ENCODE measurements at regions not wholly inside any gene's neighbourhood (a gene's known extent, or its start where the extent isn't known, plus 50 kb on each side); places are given as distances from the start of the nearest gene placed in this dataset.
A peak's percentile ranks its signal among the peaks of the same experiment; 100 is the strongest.

DNA sequence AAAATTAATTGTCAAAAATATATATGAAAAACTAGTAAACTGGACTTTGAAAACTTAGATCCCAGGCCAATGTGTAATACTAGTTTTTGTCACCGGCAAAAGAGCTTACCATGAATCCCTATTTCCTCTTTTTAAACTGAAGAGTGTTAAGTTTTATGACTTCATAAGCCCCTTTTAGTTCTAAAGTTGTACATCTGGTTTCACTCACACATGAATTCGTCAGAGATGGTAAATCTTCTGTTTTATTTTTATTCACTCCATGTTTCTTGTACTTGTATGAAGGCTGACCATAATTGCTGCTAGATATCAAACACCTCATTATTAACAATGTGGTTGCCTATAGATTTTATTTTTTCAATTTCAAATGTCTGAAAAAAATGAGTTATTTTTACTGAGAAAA is 827.9 kb downstream of the PCDH7 start:
- no peak for DNase-seq

DNA sequence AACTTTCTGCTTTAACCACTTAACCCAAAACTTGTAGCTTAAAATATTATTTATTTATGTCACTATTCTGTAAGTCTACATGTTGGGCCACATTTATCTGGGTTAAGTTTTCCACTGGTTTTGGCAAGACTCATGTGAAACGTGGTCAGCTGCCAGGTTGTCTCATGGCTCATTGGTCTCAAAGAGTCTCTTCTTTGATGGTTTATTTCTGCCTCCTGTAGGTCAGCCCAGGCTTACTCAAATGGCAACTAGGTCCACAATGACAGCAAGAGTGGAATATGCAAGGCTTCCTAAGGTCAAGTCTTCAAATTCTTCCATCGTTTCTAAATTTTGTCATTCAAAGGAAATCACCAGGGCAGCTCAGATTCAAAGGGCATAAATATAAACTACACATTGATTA is 828.7 kb downstream of the PCDH7 start:
- DNase-seq = peak; percentile 15 to 73

DNA sequence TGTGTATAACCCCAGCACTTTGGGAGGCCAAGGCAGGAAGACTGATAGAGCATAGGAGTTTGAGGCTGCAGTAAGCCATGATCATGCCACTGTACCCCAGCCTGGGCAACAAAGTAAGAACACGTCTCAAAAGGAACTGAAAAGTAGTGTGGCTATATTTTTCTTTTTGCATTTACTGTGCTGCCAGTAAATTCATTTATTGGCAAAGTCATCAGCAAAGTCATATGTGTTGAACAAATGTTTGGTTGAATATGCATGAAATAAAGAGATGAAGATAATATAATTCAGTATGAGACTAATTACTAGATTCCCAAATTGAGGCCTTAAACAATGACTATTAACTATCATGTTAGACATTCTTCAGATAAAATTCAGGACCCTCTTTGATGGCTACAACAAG is 829.1 kb downstream of the PCDH7 start:
- no peak for DNase-seq

DNA sequence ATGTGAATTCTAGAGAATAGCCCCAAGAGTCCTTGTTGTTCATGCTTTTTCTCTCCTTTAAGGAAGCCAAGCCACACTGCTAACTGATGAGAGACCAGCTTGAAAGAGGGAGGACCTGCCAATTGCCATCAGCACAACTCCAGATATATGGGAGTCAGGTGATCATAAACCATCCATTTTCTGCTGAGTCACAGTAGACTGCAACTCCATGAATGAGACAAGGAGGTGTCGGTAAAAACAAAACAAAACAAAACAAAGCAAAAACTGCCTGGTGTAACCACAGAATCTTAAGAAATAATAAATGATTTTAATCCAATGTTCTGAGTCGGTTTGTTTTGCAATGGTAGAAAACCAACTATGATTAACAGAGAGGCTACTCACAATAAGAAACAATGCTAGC is 837.3 kb downstream of the PCDH7 start:
- DNase-seq = no peak

DNA sequence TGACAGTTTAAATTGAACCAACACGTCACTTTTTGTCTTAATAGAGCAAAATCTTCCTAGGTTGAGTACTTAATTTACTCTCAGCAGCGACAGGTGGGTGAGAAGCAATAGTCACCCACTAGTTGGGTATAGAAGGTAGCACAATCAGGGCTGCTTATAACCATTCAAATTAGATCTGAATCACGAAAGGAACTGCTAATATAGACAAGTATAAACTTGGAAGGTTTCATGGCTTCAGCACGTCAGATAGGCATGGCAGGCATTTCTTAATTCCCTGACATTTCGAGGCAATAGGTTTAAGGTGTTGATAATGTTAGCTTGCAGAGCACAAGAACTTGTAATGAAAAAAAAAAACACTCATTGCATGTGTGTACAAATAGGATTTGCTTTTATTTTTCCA is 853.4 kb downstream of the PCDH7 start:
- DNase-seq = no peak

DNA sequence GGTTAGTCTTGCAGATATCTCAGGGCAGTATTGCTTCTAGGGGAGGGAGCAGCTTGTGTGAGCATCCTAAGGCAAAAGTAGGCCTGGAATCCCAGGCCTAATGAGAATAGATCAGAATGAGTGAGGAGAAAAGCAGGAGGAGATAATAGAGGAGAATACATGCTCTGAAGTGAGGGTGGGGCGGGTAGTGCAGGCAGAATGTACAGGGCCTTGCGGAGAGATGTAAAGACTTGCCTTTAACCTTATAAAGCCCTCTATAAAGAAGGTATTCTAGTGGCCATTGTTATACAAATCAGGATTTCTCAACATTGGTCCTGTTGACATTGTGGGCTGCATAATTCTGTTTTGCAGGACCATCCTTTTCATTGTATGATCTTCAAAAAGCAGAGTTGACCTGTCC is 855.3 kb downstream of the PCDH7 start:
- no peak for DNase-seq

DNA sequence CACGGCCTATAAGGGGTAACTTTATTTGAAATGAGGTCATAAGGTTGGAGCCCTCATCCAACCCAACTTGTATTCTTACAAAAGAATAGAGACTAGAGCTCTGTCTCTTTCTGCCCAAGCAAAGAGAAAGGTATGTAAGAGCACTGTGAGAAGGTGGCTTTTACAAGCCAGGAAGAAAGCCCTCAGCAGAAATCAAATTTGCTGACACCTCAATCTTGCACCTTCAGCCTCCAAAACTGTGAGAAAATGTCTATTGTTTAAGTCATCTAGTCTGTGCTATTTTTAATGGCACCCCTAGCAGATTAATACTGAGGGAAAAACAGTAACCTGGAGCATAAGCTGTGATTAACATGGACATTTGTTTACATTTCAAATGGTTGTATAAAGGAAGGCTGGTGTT is 860.7 kb downstream of the PCDH7 start:
- DNase-seq = no peak

DNA sequence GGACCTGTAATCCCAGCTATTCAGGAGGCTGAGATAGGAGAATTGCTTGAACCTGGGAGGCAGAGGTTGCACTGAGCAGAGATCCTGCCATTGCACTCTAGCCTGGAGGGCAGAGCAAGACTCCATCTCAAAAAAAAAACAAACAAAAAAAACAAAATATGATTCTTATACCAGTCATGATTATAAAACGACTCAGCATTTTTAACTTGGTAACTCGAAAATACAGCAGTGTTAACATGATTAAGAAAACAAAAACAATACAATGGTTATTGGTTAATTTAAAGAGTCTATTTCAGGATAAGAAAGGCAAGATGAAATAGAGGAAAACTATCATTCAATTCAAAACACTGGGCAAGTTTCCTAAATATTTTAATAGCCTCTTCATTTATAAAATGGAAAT is 865.3 kb downstream of the PCDH7 start:
- DNase-seq = no peak

DNA sequence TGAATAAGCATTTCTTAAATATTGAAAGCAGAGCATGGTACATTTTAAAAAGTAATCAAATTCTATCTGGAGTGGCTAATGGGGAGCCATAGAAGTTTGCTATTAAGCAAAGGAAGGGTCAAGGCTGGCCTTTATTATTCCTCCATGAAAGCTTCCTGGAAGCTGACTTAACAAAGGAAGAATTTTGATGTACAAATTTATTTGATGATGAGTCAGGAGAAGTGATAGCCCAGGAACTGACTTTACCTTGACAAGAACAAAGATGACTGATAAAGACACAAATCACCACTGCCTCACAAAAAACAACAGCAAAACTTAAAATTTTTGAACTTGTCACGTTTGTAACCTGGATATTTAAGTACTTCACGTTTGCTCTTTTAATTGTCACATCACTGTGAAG is 872.1 kb downstream of the PCDH7 start:
- DNase-seq = no peak

DNA sequence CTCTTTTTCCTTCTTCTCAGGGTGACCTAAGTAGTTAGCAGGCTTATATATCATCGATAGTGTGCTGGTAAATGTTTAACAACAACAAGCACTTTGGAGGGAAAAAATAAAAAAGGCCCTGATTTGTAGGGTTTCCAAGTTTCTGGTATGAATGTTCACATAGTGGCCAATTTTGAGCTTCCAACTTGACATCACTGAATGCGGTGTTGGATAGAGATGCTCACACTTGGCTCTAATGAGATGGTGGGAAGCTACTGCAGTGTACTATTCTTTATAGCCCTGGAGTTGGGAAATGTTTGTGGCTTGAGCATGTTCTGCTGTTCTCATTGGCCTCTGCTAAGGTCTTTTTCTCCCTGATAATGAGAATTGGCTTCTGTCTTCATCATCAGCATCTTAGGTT is 875.3 kb downstream of the PCDH7 start:
- DNase-seq = no peak

DNA sequence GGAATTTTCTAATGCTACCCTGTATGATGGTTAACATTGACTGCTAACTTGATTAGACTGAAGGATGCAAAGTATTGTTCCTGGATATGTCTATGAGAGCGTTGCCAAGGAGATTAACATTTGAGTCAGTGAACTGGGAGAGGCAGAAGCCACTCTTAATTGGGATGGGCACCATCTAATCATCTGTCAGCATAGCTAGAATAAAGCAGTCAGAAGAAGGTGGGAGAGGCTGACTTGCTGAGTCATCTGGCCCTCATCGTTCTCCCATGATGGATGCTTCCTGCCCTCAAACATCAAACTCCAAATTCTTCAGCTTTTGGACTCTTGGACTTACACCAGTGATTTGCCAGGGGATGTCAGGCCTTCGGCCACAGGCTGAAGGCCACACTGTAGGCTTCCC is 878.5 kb downstream of the PCDH7 start:
- no peak for DNase-seq

DNA sequence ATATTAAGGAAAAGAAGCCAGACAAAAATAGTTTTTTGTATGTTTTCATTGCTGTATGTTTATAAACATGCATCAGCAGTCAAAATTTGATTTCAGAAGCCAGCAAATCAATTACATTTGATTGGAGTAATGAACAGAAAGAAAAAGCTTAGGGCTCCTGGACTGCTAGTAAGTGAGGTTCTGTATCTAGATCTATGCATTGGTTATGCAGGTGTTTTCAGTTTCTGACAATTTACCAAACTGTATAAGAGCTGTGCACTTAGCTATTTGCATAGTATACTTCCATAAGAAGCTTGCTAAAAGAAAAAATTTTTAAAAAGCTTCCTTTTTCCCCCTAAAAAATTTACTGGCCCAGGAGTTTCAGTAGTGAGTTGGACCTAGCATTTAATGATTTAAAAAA is 881.6 kb downstream of the PCDH7 start:
- DNase-seq = no peak

DNA sequence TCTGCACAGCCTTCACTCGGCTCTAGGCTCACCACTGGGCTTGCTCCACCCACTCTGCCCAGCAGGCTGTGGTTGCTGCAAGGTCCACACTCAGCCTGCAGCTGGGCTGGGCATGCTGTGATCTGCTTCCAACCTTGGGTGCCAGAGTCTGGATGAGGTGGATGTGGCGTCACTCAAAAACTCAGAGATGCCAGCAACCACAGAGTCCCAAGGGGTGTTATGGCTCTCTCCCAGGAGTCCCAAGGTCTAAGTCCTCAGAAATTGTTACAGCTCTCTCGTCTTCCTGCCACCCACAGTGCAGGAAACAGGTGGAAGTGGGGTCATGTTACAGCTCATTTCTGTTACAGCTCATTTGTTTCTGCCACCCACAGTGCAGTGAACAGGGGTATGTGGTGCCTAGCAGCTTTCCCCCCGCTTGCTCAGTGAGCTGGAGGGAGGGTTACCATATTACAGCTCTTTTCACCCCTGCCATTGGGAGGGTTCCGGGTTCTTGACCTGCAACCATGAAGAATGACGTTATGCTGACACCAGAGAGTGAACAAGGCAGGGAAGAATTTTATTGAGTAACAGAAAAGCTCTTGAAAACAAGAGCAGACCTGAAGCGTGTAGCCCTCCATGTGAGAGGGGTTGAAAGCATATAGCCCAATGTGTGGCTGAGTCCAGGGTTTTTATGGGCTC is 893.9 kb downstream of the PCDH7 start:
- DNase-seq = no peak

DNA sequence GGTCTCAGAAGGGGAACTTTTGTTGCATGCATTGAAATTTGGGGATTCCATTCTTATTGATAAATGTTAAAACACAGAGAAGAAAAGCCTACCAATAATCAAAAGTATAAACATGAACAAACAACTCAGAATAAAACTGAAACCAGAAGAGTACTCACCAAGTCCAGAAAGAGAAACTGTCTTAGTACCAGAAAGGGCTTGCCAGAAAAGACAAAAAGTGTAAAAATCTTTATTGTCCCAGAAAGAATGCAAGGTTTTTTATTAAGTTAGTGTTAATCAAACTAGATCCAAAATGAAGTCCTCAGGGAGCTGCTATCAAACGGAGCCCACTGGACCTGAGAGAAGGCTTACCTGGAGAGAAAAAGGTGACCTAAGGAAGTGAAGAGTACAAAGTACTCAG is 897.5 kb downstream of the PCDH7 start:
- DNase-seq = no peak

DNA sequence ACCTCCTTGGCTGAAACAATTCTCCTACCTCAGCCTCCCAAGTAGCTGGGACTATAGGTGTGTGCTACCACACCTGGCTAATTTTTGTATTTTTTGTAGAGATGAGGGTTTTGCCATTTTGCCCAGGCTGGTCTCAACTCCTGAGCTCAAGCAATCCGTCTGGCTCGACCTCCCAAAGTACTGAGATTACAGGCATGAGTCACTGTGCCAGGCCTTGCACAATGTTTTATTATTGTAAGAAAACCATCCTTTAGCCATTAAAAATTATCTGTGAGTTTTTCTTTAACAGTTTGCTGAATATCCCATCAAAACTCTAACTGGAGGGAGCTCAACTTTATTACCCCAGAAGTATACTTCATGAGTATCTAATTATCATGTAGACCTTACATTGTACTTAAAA is 900.3 kb downstream of the PCDH7 start:
- DNase-seq = no peak

DNA sequence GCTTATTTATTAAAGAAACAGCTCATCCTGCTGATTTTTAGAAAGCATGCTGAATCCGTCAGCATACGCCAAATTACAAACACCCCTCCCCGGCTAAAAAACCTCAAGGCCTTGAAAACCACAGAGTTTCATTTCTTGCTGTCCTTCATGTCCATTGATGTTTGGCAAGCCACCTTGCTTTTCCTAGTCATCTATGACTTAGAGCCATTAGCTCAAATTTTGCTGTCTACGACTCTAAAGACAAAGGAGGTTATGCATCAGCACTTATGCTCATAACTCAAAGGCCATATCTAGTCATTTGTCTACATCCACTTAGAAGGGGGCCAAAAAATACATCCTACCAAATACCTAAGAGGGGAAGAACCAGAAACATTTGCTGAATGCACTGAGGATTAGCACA is 925.1 kb downstream of the PCDH7 start:
- DNase-seq = no peak

DNA sequence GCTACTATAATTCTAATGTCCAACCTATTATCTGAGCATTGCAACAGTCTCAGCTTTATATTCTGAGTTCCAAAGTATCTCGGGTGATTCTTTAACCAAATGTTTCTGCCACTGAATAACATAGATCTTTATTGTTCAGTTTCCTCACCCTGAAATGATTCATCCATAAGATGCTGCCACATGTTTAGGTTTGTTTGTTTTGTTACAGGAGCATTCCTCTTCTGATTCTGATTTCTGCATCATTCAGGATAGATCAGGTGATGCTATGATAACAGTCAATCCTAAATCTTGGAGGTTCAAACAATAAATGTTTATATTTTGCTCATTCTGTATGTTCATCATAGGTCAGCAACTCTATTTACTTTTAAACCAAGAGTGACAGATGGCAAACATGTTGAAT is 927.6 kb downstream of the PCDH7 start:
- DNase-seq = no peak

DNA sequence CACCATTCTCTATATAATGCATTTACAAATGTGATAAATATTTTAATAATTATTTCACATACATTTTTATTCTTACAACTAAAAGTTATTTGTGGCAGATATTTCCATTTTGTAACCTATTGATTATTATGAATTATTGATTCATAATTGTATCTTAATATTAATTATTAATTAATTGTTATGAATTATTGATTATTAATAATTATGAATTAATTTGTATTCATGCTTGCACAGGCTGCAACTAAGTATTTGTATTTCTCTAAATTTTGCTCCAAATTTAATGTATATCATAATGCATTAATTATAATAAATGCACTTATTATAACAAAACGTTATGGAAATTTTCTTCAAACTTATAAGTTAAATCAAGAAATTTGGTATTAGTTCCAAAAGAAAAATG is 929.7 kb downstream of the PCDH7 start:
- DNase-seq = no peak

DNA sequence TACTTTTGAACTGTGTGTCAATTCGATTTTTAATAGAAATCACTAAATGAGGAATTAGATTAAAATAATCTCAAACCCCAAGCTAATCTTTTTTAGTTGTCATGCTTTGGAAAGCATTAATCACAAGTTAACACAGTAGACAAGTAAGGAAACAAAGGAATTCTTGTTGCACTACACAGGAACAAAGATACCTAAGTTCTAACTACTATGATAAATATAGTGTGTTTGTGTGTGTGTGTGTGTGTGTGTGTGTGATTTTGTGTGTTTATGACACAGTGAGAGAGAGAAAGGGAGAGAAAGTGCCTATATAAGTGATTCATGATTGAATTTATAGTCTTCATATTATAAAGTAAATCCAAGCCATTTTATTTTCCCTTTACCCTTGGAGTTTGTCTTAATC is 931.4 kb downstream of the PCDH7 start:
- DNase-seq = no peak

DNA sequence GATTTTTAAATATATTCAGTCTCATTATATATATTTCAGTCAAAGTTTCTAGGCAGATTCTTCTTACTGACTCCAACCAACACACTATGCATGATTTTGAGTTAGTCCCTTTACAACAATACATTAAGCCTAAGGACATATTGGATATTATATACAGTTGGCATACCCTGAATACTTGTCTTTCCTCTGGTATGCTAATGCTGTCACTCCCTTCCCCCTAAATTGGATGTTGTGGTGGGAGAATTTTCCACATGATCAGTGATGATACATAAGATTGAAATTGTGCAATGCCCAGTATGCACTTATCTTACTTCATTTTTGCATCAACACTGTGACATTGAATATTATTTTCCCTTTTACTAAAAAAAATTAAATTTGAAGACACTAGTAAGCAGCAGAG is 935.2 kb downstream of the PCDH7 start:
- no peak for DNase-seq

DNA sequence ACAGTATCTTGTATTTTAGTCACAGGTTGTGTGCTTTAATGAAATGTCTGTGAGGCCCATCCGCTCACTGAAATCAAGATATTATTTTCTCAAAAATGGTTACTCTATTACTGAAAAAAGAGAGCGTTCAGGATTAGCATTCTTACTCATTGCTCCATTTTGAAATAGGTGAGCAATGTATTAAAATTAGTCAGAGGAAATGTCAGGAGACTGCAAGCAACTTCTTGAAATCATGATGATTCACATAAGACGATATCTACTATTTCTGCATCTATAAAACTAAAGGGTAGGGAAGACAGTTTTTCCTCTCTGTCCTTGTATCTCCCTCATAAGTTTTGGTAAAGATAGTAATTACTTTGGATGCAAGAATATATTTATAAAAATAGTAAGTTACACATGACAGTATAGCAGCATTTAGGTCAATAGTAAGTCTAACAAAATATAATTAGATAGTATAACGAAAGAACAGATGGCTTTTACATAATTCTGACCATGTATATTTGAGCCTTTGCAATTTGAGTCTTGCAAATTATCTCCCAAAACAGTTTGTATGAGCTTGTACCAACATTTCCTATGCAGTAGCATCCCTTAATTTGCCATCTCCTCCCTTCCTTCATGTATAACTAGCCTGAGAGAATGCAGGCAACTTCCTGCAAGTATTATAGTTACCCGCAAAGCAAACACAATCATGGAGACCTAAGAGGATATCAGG is 937.8 kb downstream of the PCDH7 start:
- no peak for DNase-seq

DNA sequence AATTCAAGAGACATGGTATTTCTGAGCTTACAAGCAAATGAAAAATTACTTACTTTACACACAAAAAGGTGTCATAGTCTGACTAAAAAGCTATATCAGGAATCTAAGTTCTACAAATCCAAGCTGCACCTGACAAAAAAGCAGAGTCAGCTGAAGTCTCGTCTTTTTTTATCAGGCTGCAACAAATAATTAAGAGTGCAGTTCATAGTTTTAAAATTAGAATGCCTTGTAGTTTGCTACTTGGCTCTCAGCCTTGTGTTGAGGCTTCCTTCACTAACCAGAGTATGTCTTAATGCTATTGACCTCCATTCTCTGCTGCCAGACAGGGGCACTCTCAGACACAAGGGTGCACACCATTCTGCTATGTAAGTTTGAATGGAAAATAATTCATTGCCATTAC is 940.7 kb downstream of the PCDH7 start:
- no peak for DNase-seq

DNA sequence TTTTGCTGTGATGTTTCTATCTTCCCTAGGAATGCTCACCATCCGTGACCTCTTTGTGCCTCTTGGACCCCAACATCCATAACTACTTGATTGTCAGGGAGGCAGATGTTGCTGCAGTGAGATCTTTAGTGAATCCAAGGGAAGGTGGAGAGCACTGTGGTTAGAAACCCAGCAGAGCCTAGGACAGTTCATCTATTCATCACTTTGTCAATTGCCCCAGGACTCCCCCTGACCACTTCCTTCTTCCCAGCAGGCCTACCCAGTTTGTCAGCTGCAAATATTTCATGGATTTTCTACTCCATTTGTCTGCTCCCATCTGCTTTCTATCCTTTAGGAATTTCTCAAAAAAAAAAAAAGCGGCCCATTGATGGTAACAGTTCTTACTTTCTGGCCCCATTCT is 942.8 kb downstream of the PCDH7 start:
- DNase-seq = no peak

DNA sequence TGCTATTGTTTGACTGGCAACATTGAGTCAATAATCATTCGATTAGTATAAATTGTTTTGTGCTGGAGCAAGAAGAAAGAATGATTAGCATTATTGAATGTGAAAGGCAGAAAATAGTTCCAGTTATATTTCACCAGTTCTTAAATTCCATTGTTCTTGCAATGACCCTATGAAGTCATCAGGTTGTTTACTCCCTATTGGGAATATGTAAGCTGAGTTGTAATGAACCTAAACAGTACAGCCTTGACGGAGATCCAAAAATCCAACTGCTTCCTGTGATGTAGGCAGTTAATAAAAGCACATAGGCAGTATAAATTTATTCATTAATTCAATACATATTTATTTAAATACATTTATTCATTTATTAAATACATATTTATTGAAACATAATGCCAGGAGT is 947.5 kb downstream of the PCDH7 start:
- DNase-seq = no peak

DNA sequence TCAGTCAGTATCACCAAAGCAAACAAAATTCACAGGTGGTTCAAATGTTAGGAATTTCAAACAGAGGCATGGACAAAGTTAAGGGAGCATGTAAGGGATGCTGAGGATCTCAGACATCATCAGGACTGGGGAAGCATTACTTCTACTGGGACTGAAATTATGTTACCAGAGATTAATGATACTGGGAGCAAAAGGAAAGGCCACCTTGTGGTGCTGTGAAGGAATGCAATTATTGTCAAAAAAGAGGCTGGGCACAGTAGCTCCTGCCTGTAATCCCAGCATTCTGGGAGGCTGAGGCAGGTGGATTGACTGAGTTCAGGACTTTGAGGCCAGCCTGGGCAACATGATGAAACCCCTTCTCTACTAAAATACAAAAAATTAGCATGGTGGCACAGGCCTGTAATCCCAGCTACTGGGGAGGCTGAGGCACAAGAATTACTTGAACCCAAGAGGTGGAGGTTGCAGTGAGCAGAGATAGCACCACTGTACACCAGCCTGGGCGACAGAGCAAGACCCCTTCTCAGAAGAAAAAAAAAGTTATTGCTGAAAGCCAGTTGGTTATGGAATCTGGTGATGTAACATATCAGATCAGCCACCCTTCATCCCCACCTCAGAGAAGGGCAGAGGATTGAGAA is 954.3 kb downstream of the PCDH7 start:
- DNase-seq = peak in 1 of 2 experiments; percentile 3

Data from NCI-H446 (cell line).